HEK293 (cell line): ENCODE measurements at regions not wholly inside any gene's neighbourhood (a gene's known extent, or its start where the extent isn't known, plus 50 kb on each side); places are given as distances from the start of the nearest gene placed in this dataset.

ENCODE experiments used
- KLF10 ChIP-seq: fragments of 450-650 bp; IDR thresholded peaks from 2 replicates; pipeline ENCODE4 v1.5.1; 2018; ENCODE audit warnings: missing biosample characterization, mild to moderate bottlenecking, missing genetic modification characterization
- REPIN1 ChIP-seq: fragments of 450-650 bp; formaldehyde crosslinking; IDR thresholded peaks from 2 replicates; pipeline ENCODE4 v1.5.1; 2017; ENCODE audit warnings: missing biosample characterization, missing genetic modification characterization, low read depth
- SP2 ChIP-seq: fragments of 450-650 bp; formaldehyde crosslinking; IDR thresholded peaks from 2 replicates; pipeline ENCODE4 v1.5.1; 2016; ENCODE audit warnings: missing biosample characterization, missing genetic modification characterization
- YY1 ChIP-seq: fragments of 450-650 bp; formaldehyde crosslinking; IDR thresholded peaks from 2 replicates; pipeline ENCODE4 v1.5.1; 2018; ENCODE audit warnings: missing biosample characterization, missing genetic modification characterization
- ZNF521 ChIP-seq: fragments of 450-650 bp; formaldehyde crosslinking; IDR thresholded peaks from 2 replicates; pipeline ENCODE4 v1.5.1; 2017; ENCODE audit warnings: missing biosample characterization, mild to moderate bottlenecking, missing genetic modification characterization
- ZNF747 ChIP-seq: fragments of 450-650 bp; formaldehyde crosslinking; IDR thresholded peaks from 2 replicates; pipeline ENCODE4 v1.5.1; 2016; ENCODE audit warnings: missing biosample characterization, missing genetic modification characterization
- TF ChIP-seq, protein P1 (sequence below): fragments of 450-650 bp; formaldehyde crosslinking; IDR thresholded peaks from 2 replicates; pipeline ENCODE4 v1.5.1; 2016; ENCODE audit warnings: missing biosample characterization, missing genetic modification characterization
- TF ChIP-seq, protein P2 (sequence below): fragments of 450-650 bp; formaldehyde crosslinking; conservative IDR thresholded peaks from 2 replicates; pipeline ENCODE4 v1.5.1; 2016; ENCODE audit warnings: low read depth, missing biosample characterization, missing genetic modification characterization
- TF ChIP-seq, protein P3 (sequence below): sonication (generic); formaldehyde crosslinking; IDR thresholded peaks from 2 replicates; pipeline ENCODE4 v1.8.1; 2022; ENCODE audit warnings: mild to moderate bottlenecking, moderate library complexity, missing genetic modification reagents
- TF ChIP-seq, protein P4 (sequence below): IDR thresholded peaks from 2 replicates; pipeline ENCODE4 v1.6.1; 2011; ENCODE audit warnings: mild to moderate bottlenecking, low read depth, low read length, borderline replicate concordance
- TF ChIP-seq, protein P5 (sequence below): fragments of 450-650 bp; formaldehyde crosslinking; IDR thresholded peaks from 2 replicates; pipeline ENCODE4 v1.5.1; 2016; ENCODE audit warnings: missing biosample characterization, missing genetic modification characterization, low read depth

DNA sequence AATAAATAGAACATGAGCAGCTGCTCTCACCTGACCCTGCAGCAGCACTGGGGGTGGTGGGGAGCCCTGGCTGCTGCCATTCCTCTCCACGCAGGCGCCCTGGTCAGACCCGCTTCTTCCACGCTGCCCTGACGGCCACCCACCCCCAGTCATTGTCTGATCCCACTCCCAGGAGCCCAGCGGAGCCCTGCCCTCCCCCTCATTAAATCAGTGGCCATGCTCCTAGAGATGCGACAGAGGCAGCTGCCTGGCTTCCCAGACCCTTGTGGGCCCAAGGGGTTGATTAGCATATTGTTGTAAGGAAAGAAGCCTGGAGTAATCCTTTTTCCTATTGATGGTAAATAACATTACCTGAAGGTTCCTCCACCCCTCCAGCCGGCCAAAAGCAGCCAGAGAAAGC lies 301.5 kb downstream of the RRAGC start:
- TF ChIP-seq KLF10 (no peak), ZNF747 (no peak), REPIN1 (tag by site-specific recombination) (no peak), SP2 (tag by site-specific recombination) (no peak), ZNF521 (tag by site-specific recombination) (no peak), YY1 (tag by site-specific recombination) (no peak)
- TF ChIP-seq, protein P1, sequence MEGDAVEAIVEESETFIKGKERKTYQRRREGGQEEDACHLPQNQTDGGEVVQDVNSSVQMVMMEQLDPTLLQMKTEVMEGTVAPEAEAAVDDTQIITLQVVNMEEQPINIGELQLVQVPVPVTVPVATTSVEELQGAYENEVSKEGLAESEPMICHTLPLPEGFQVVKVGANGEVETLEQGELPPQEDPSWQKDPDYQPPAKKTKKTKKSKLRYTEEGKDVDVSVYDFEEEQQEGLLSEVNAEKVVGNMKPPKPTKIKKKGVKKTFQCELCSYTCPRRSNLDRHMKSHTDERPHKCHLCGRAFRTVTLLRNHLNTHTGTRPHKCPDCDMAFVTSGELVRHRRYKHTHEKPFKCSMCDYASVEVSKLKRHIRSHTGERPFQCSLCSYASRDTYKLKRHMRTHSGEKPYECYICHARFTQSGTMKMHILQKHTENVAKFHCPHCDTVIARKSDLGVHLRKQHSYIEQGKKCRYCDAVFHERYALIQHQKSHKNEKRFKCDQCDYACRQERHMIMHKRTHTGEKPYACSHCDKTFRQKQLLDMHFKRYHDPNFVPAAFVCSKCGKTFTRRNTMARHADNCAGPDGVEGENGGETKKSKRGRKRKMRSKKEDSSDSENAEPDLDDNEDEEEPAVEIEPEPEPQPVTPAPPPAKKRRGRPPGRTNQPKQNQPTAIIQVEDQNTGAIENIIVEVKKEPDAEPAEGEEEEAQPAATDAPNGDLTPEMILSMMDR (tag by site-specific recombination) = no peak
- TF ChIP-seq, protein P2, sequence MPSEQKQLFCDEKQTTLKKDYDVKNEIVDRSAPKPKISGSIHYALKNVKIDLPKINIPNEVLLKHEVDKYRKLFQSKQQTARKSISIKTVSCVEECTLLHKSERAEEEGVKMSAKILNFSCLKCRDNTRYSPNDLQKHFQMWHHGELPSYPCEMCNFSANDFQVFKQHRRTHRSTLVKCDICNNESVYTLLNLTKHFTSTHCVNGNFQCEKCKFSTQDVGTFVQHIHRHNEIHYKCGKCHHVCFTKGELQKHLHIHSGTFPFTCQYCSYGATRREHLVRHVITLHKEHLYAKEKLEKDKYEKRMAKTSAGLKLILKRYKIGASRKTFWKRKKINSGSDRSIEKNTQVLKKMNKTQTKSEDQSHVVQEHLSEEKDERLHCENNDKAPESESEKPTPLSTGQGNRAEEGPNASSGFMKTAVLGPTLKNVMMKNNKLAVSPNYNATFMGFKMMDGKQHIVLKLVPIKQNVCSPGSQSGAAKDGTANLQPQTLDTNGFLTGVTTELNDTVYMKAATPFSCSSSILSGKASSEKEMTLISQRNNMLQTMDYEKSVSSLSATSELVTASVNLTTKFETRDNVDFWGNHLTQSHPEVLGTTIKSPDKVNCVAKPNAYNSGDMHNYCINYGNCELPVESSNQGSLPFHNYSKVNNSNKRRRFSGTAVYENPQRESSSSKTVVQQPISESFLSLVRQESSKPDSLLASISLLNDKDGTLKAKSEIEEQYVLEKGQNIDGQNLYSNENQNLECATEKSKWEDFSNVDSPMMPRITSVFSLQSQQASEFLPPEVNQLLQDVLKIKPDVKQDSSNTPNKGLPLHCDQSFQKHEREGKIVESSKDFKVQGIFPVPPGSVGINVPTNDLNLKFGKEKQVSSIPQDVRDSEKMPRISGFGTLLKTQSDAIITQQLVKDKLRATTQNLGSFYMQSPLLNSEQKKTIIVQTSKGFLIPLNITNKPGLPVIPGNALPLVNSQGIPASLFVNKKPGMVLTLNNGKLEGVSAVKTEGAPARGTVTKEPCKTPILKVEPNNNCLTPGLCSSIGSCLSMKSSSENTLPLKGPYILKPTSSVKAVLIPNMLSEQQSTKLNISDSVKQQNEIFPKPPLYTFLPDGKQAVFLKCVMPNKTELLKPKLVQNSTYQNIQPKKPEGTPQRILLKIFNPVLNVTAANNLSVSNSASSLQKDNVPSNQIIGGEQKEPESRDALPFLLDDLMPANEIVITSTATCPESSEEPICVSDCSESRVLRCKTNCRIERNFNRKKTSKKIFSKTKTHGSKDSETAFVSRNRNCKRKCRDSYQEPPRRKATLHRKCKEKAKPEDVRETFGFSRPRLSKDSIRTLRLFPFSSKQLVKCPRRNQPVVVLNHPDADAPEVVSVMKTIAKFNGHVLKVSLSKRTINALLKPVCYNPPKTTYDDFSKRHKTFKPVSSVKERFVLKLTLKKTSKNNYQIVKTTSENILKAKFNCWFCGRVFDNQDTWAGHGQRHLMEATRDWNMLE (tag by site-specific recombination) = no peak
- TF ChIP-seq, protein P3, sequence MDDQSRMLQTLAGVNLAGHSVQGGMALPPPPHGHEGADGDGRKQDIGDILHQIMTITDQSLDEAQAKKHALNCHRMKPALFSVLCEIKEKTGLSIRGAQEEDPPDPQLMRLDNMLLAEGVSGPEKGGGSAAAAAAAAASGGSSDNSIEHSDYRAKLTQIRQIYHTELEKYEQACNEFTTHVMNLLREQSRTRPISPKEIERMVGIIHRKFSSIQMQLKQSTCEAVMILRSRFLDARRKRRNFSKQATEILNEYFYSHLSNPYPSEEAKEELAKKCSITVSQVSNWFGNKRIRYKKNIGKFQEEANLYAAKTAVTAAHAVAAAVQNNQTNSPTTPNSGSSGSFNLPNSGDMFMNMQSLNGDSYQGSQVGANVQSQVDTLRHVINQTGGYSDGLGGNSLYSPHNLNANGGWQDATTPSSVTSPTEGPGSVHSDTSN (CRISPR knock-in tag) = no peak
- TF ChIP-seq, protein P4, sequence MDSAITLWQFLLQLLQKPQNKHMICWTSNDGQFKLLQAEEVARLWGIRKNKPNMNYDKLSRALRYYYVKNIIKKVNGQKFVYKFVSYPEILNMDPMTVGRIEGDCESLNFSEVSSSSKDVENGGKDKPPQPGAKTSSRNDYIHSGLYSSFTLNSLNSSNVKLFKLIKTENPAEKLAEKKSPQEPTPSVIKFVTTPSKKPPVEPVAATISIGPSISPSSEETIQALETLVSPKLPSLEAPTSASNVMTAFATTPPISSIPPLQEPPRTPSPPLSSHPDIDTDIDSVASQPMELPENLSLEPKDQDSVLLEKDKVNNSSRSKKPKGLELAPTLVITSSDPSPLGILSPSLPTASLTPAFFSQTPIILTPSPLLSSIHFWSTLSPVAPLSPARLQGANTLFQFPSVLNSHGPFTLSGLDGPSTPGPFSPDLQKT = no peak
- TF ChIP-seq, protein P5, sequence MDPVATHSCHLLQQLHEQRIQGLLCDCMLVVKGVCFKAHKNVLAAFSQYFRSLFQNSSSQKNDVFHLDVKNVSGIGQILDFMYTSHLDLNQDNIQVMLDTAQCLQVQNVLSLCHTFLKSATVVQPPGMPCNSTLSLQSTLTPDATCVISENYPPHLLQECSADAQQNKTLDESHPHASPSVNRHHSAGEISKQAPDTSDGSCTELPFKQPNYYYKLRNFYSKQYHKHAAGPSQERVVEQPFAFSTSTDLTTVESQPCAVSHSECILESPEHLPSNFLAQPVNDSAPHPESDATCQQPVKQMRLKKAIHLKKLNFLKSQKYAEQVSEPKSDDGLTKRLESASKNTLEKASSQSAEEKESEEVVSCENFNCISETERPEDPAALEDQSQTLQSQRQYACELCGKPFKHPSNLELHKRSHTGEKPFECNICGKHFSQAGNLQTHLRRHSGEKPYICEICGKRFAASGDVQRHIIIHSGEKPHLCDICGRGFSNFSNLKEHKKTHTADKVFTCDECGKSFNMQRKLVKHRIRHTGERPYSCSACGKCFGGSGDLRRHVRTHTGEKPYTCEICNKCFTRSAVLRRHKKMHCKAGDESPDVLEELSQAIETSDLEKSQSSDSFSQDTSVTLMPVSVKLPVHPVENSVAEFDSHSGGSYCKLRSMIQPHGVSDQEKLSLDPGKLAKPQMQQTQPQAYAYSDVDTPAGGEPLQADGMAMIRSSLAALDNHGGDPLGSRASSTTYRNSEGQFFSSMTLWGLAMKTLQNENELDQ = no peak
